Lower lobe of right lung (tissue), 2 donors: ENCODE measurements at regions not wholly inside any gene's neighbourhood (a gene's known extent, or its start where the extent isn't known, plus 50 kb on each side); places are given as distances from the start of the nearest gene placed in this dataset.

Experiments
- ATAC-seq, 2 donors: fragments of 200-7000 bp; cut with Tn5 transposase; one replicate each; pipeline ENCODE4 v1.9.1; 2020 to 2022; ENCODE audit warnings: mild to moderate bottlenecking in 2 of 2, moderate library complexity in 2 of 2
- DNase-seq: peaks from one replicate; pipeline ENCODE4 v3.0.0-alpha.2; 2020
- H3K27ac ChIP-seq: fragments of 200-600 bp; one replicate; pipeline ENCODE4 v1.8.0; 2022
- H3K27me3 ChIP-seq: fragments of 200-600 bp; one replicate; pipeline ENCODE4 v1.8.0; 2022; ENCODE audit warnings: low read depth
- H3K36me3 ChIP-seq: fragments of 200-600 bp; one replicate; pipeline ENCODE4 v1.8.0; 2022; ENCODE audit warnings: mild to moderate bottlenecking
- H3K4me1 ChIP-seq: fragments of 200-600 bp; one replicate; pipeline ENCODE4 v1.8.0; 2022
- H3K4me3 ChIP-seq: fragments of 200-600 bp; one replicate; pipeline ENCODE4 v1.8.0; 2022; ENCODE audit warnings: mild to moderate bottlenecking
- H3K9me3 ChIP-seq: fragments of 200-600 bp; one replicate; pipeline ENCODE4 v1.8.0; 2022
- intact Hi-C: fragments of 100-400 bp; cut with DNase I; formaldehyde crosslinking; loops from one replicate; pipeline ENCODE4 v1.11.0; 2022
- TF ChIP-seq, protein P1 (sequence below): fragments of 200-600 bp; IDR thresholded peaks from one replicate; pipeline ENCODE4 v1.8.0; 2022; ENCODE audit warnings: antibody characterized with exemption, mild to moderate bottlenecking
- donor health status: DM: no; HTN: yes; CAD: no; lungs with severe emphysema.

DNA sequence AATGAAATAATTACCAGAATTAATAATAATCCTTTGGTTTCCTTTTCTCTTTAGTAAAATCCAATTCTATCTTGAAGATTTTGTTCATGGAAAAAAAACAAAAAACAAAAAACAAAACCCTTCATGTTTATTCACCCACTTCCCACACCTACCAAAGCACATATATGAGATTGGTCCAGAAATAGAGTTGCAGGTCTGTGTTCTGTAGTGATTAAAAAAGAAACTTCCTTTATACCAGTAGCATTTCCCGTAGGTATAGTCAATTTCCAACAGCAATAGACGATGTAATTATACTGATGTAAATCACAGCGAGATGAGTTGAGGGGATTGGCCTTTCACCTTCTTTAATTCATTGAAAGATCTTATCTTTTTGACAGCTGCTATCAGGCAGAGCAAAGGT lies 194.6 kb downstream of the SOX2 start:
- H3K9me3 ChIP-seq: no peaks in the 10 kb centered on the region
- TF ChIP-seq, protein P1, sequence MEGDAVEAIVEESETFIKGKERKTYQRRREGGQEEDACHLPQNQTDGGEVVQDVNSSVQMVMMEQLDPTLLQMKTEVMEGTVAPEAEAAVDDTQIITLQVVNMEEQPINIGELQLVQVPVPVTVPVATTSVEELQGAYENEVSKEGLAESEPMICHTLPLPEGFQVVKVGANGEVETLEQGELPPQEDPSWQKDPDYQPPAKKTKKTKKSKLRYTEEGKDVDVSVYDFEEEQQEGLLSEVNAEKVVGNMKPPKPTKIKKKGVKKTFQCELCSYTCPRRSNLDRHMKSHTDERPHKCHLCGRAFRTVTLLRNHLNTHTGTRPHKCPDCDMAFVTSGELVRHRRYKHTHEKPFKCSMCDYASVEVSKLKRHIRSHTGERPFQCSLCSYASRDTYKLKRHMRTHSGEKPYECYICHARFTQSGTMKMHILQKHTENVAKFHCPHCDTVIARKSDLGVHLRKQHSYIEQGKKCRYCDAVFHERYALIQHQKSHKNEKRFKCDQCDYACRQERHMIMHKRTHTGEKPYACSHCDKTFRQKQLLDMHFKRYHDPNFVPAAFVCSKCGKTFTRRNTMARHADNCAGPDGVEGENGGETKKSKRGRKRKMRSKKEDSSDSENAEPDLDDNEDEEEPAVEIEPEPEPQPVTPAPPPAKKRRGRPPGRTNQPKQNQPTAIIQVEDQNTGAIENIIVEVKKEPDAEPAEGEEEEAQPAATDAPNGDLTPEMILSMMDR: no peak
- no peaks in the 10 kb centered on the region for H3K27me3 ChIP-seq
- ATAC-seq: no peak
- H3K4me3 ChIP-seq: no peak overlapping the region
- no peak for DNase-seq
- no peaks in the 10 kb centered on the region for H3K4me1 ChIP-seq
- no peaks in the 10 kb centered on the region for H3K36me3 ChIP-seq
- intact Hi-C loops: no loop called here
- no peak overlapping the region for H3K27ac ChIP-seq

DNA sequence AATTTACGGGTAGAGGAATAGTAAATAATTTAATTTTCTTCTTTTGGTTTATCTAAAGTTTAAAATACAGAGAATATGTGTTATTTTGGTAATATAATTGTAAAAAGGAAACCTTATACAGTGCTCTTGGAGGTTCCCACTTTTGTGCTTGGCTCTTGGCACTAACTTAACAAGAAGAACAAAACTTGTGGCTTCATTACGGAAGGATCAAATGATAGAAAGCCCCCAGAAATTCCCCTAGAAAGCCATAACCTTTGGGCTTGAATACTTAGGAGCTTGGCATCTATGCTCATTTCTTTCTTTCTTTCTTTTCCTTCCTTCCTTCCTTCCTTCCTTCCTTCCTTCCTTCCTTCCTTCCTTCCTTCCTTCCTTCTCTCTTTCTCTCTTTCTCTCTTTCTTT lies 197.5 kb downstream of the SOX2 start:
- H3K4me1 ChIP-seq: no peaks in the 10 kb centered on the region
- H3K36me3 ChIP-seq: no peaks in the 10 kb centered on the region
- intact Hi-C loops: no loop called here
- no peaks in the 10 kb centered on the region for H3K9me3 ChIP-seq
- no peak overlapping the region for H3K27ac ChIP-seq
- H3K4me3 ChIP-seq: no peak overlapping the region
- ATAC-seq (no peak), DNase-seq (no peak)
- TF ChIP-seq, protein P1: no peak
- no peaks in the 10 kb centered on the region for H3K27me3 ChIP-seq

DNA sequence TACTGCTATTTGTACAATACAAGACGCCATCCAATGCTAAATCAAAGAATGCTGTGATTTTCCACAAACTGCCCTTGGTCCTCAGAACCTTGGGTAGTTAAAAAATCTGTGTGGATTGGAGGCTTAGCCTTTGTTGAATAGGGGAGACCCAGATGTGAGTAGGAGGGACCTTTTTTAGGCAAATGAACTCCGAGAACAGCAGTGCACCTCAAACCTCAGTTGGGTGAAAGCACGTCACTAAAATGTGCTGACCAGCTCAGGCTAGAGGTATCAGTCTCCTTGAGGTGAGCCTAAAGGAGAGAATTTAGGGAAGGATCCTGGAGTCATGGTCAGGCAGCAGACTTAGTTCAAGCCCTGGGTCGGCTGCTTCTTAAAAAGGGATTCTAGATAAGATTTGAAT lies 200.7 kb downstream of the SOX2 start:
- DNase-seq: no peak
- intact Hi-C loops: no loop called here

DNA sequence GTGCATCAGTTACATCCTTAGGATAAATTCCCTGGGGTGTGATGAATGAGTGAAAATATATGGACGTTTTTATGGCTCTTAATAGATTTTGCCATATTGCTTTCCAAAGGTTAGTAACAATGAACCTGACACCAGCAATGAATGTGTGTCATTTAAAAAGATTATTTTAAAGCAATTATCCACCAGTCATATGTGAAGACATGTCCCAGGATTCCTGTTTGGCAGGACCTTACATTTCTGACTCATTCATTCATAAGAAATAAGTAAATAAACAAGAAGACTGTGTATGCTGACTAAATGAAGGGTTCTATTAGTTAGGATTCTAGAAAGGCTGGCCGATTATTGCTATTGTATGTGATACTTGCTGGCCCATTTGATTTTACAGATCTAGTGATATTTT lies 201.5 kb downstream of the SOX2 start:
- H3K4me3 ChIP-seq: no peak overlapping the region
- intact Hi-C loops: no loop called here
- no peak for DNase-seq
- TF ChIP-seq, protein P1: no peak
- H3K27me3 ChIP-seq: no peaks in the 10 kb centered on the region
- no peak for ATAC-seq
- no peaks in the 10 kb centered on the region for H3K4me1 ChIP-seq
- no peak overlapping the region for H3K27ac ChIP-seq
- no peaks in the 10 kb centered on the region for H3K36me3 ChIP-seq
- H3K9me3 ChIP-seq: no peaks in the 10 kb centered on the region

More for the DNA sequence above, 200.7 kb downstream of the SOX2 start:
- no peaks in the 10 kb centered on the region for H3K4me1 ChIP-seq
- TF ChIP-seq, protein P1: no peak
- no peaks in the 10 kb centered on the region for H3K27me3 ChIP-seq
- H3K4me3 ChIP-seq: no peak overlapping the region
- H3K36me3 ChIP-seq: no peaks in the 10 kb centered on the region
- H3K27ac ChIP-seq: no peak overlapping the region
- no peaks in the 10 kb centered on the region for H3K9me3 ChIP-seq
- no peak for ATAC-seq

DNA sequence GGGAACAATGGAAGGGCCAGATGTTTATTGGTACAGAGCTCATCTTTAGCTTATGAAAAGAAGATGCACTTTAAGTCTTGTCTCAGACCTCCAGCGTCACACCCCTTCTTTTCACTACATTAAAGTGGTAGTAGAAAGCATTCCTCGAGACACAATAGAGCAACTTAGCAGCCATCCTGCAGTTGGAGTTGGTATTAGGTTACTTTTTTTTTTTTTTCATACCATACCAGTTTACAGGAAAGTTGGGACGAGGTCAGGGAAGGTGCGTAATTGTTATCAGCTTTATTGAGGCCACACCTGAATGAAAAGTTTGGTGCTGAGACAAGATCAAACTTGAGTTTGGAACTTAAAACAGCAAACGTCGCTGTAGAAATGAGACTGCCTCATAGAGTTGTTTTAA lies 203.8 kb downstream of the SOX2 start:
- H3K4me1 ChIP-seq: no peaks in the 10 kb centered on the region
- TF ChIP-seq, protein P1: no peak
- ATAC-seq: no peak
- H3K4me3 ChIP-seq: no peak overlapping the region
- intact Hi-C loops: no loop called here
- DNase-seq: no peak
- H3K27ac ChIP-seq: no peak overlapping the region
- no peaks in the 10 kb centered on the region for H3K9me3 ChIP-seq
- no peaks in the 10 kb centered on the region for H3K36me3 ChIP-seq
- H3K27me3 ChIP-seq: no peaks in the 10 kb centered on the region

DNA sequence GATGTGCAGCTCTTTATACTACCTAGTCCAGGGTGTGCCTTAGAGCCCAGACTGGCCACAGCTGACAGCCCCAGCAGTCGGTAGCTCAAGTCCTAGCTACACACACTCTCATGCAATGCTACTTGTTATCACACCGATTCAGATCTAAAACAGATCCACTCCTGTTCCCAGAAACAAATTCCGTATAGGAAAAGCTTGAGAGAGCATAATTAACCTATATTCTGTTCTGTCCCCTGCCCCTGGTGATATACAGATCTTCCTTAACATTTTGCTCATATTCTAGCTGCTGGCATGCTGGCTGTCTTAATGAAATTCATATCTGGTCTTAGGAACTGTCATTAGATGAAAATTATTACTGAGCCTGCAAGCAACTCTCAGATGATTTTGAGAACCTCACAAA lies 204.3 kb downstream of the SOX2 start:
- intact Hi-C loops: no loop called here

More for the DNA sequence above, 204.3 kb downstream of the SOX2 start:
- ATAC-seq (no peak), DNase-seq (no peak)
- TF ChIP-seq, protein P1: no peak
- Histone ChIP-seq H3K4me1 (no peaks in the 10 kb centered on the region), H3K27ac (no peak overlapping the region), H3K36me3 (no peaks in the 10 kb centered on the region), H3K27me3 (no peaks in the 10 kb centered on the region), H3K4me3 (no peak overlapping the region), H3K9me3 (no peaks in the 10 kb centered on the region)
